ENCODE measurements at regions not wholly inside any gene's neighbourhood (a gene's known extent, or its start where the extent isn't known, plus 50 kb on each side); places are given as distances from the start of the nearest gene placed in this dataset.
A peak's percentile ranks its signal among the peaks of the same experiment; 100 is the strongest.

GRCh38 chr13:40318366-40318765, 348.1 kb downstream of the FOXO1 start:
- TF ChIP-seq POLR2A (IDR thresholded peaks at IDR 0.05) (no peak), CTCF (IDR thresholded peaks at IDR 0.05) (no peak), POLR2AphosphoS5 (IDR thresholded peaks at IDR 0.05) (peak in 1 of 3 donors; percentile 15)

All from breast epithelium (tissue), 3 donors.